ENCODE measurements at regions not wholly inside any gene's neighbourhood (a gene's known extent, or its start where the extent isn't known, plus 50 kb on each side); places are given as distances from the start of the nearest gene placed in this dataset.

GRCh38 chr1:244137276-244137675 is 86.2 kb downstream of the ZBTB18 start:
- TF ChIP-seq, protein P1, sequence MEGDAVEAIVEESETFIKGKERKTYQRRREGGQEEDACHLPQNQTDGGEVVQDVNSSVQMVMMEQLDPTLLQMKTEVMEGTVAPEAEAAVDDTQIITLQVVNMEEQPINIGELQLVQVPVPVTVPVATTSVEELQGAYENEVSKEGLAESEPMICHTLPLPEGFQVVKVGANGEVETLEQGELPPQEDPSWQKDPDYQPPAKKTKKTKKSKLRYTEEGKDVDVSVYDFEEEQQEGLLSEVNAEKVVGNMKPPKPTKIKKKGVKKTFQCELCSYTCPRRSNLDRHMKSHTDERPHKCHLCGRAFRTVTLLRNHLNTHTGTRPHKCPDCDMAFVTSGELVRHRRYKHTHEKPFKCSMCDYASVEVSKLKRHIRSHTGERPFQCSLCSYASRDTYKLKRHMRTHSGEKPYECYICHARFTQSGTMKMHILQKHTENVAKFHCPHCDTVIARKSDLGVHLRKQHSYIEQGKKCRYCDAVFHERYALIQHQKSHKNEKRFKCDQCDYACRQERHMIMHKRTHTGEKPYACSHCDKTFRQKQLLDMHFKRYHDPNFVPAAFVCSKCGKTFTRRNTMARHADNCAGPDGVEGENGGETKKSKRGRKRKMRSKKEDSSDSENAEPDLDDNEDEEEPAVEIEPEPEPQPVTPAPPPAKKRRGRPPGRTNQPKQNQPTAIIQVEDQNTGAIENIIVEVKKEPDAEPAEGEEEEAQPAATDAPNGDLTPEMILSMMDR (IDR thresholded peaks at IDR 0.05), result no peak
- TF ChIP-seq EP300 (IDR thresholded peaks at IDR 0.05), result no peak

Data from upper lobe of left lung (tissue), 4 donors.